H1 (cell line): ENCODE measurements at regions not wholly inside any gene's neighbourhood (a gene's known extent, or its start where the extent isn't known, plus 50 kb on each side); places are given as distances from the start of the nearest gene placed in this dataset.
A peak's percentile ranks its signal among the peaks of the same experiment; 100 is the strongest.

Experiments
- CTCF ChIA-PET: fragments of 300-600 bp; sonication (Branson Sonifier 250); formaldehyde crosslinking; loops from one replicate; lab custom pipeline; 2021; ENCODE audit not compliant: partially characterized antibody; lab: Charles Lee
- POLR2A ChIA-PET: fragments of 300-600 bp; sonication (Branson Sonifier 250); formaldehyde crosslinking; loops from one replicate; lab custom pipeline; 2021; ENCODE audit warnings: inconsistent platforms; ENCODE audit not compliant: partially characterized antibody; lab: Charles Lee
- DNase-seq, 2 experiments: peaks; one replicate each; pipeline versions ENCODE4 v3.0.0 to v3.0.0-alpha.2; 2010 to 2022; ENCODE audit warnings: low spot score in 2 of 2, low read depth in 1 of 2, mixed read lengths in 1 of 2
- FAIRE-seq: peaks from 2 replicates; lab custom pipeline; 2011; peaks lifted over from hg19 to GRCh38; lab: Jason Lieb, UNC
- H2AFZ ChIP-seq: 2 replicates; pipeline ENCODE4 v1.8.1; 2012; ENCODE audit warnings: low read length, inconsistent platforms
- H2AK5ac ChIP-seq: 2 replicates; pipeline ENCODE4 v1.6.1; 2013; ENCODE audit warnings: low read depth, low read length
- H2BK120ac ChIP-seq: replicated peaks from 2 replicates; pipeline ENCODE3; 2013; ENCODE audit warnings: low read depth, low read length, inconsistent platforms
- H2BK12ac ChIP-seq: 2 replicates; pipeline ENCODE4 v1.6.1; 2013; ENCODE audit warnings: low read depth, low read length
- H2BK15ac ChIP-seq: 2 replicates; pipeline ENCODE4 v1.6.1; 2013; ENCODE audit warnings: low read length
- H2BK20ac ChIP-seq: 2 replicates; pipeline ENCODE4 v1.6.1; 2013; ENCODE audit warnings: low read length
- H2BK5ac ChIP-seq: 2 replicates; pipeline ENCODE4 v1.6.1; 2013; ENCODE audit warnings: low read depth, low read length
- H3K14ac ChIP-seq: 2 replicates; pipeline ENCODE4 v1.6.1; 2013; ENCODE audit warnings: inconsistent platforms; ENCODE audit not compliant: insufficient read length
- H3K18ac ChIP-seq: 2 replicates; pipeline ENCODE4 v1.6.1; 2013; ENCODE audit warnings: low read length; ENCODE audit errors: extremely low read depth
- H3K23ac ChIP-seq: 2 replicates; pipeline ENCODE4 v1.6.1; 2013; ENCODE audit warnings: inconsistent platforms; ENCODE audit not compliant: insufficient read length
- H3K23me2 ChIP-seq: 2 replicates; pipeline ENCODE4 v1.6.1; 2013; ENCODE audit warnings: low read depth, low read length
- H3K27ac ChIP-seq: 2 replicates; pipeline ENCODE4 v1.6.1; 2011; ENCODE audit warnings: low read depth, low read length, inconsistent platforms
- H3K27me3 ChIP-seq, 4 experiments: replicated peaks in 1 of 4; 1 replicate in 1 of 4; 2 replicates in 3 of 4; pipeline versions ENCODE4 v1.6.1 to v1.8.1; 2011 to 2013; ENCODE audit warnings: low read length in 3 of 4, mild to moderate bottlenecking in 3 of 4, inconsistent platforms in 2 of 4, mixed read lengths in 2 of 4, moderate library complexity in 1 of 4; ENCODE audit not compliant: control insufficient read depth in 3 of 4, insufficient read depth in 3 of 4; ENCODE audit errors: extremely low read depth in 1 of 4
- H3K36me3 ChIP-seq, 4 experiments: 2 replicates each; pipeline versions ENCODE4 v1.6.1 to v1.8.1; 2011 to 2013; ENCODE audit warnings: mild to moderate bottlenecking in 4 of 4, low read length in 3 of 4, moderate library complexity in 2 of 4, control low read depth in 1 of 4, inconsistent platforms in 1 of 4; ENCODE audit not compliant: insufficient read depth in 4 of 4, control insufficient read depth in 2 of 4
- H3K4ac ChIP-seq: replicated peaks from 2 replicates; pipeline ENCODE3; 2013; ENCODE audit warnings: low read length, low read depth, mixed read lengths, inconsistent platforms; ENCODE audit not compliant: insufficient read length
- H3K4me1 ChIP-seq, 4 experiments: replicated peaks in 1 of 4; 1 replicate in 1 of 4; 2 replicates in 3 of 4; pipeline versions ENCODE4 v1.6.1 to v1.8.1; 2011 to 2013; ENCODE audit warnings: low read length in 3 of 4, inconsistent platforms in 2 of 4, mixed read lengths in 1 of 4; ENCODE audit not compliant: insufficient read depth in 4 of 4, control insufficient read depth in 3 of 4
- H3K4me2 ChIP-seq, 2 experiments: 2 replicates each; pipeline versions ENCODE4 v1.6.1 to v1.8.1; 2011 to 2013; ENCODE audit warnings: low read depth in 2 of 2, low read length in 2 of 2, control low read depth in 1 of 2, inconsistent platforms in 1 of 2, mild to moderate bottlenecking in 1 of 2; ENCODE audit not compliant: insufficient read depth in 1 of 2
- H3K4me3 ChIP-seq, 4 experiments: fragments of 200-600, 300-600 bp in 1 of 4; sonication (generic), shearing (Covaris generic), sonication (Bioruptor Twin) in 1 of 4; 2 replicates each; pipeline versions ENCODE4 v1.5.1 to v1.8.1; 2011 to 2016; ENCODE audit warnings: low read length in 4 of 4, low read depth in 3 of 4, control low read depth in 2 of 4, inconsistent platforms in 2 of 4, mild to moderate bottlenecking in 2 of 4, mixed read lengths in 1 of 4, moderate library complexity in 1 of 4; ENCODE audit not compliant: insufficient read depth in 2 of 4; ENCODE audit errors: extremely low read depth in 1 of 4
- H3K56ac ChIP-seq: replicated peaks from 2 replicates; pipeline ENCODE3; 2013; ENCODE audit warnings: low read depth, mild to moderate bottlenecking, mixed read lengths, low read length, inconsistent platforms; ENCODE audit not compliant: insufficient read length
- H3K79me1 ChIP-seq: 2 replicates; pipeline ENCODE4 v1.6.1; 2013; ENCODE audit warnings: low read depth, low read length, control low read depth
- H3K79me2 ChIP-seq, 2 experiments: 2 replicates each; pipeline versions ENCODE4 v1.6.1 to v1.8.1; 2012 to 2013; ENCODE audit warnings: low read length in 2 of 2, mild to moderate bottlenecking in 2 of 2, inconsistent platforms in 1 of 2; ENCODE audit not compliant: insufficient read depth in 2 of 2, control insufficient read depth in 1 of 2
- H3K9ac ChIP-seq, 4 experiments: replicated peaks in 1 of 4; 1 replicate in 1 of 4; 2 replicates in 3 of 4; pipeline versions ENCODE4 v1.6.1 to v1.8.1; 2011 to 2013; ENCODE audit warnings: low read depth in 3 of 4, low read length in 3 of 4, control low read depth in 2 of 4, mild to moderate bottlenecking in 2 of 4, moderate library complexity in 2 of 4, inconsistent platforms in 1 of 4; ENCODE audit errors: extremely low read depth in 1 of 4
- H3K9me3 ChIP-seq, 2 experiments: 2 replicates each; pipeline versions ENCODE4 v1.6.1 to v1.8.1; 2012 to 2013; ENCODE audit warnings: mild to moderate bottlenecking in 2 of 2, moderate library complexity in 2 of 2, control low read depth in 1 of 2, inconsistent platforms in 1 of 2, low read depth in 1 of 2, low read length in 1 of 2, mixed read lengths in 1 of 2; ENCODE audit not compliant: insufficient read depth in 2 of 2
- H4K20me1 ChIP-seq, 2 experiments: replicated peaks in 1 of 2; 2 replicates each; pipeline versions ENCODE3 to v1.8.1; 2011 to 2013; ENCODE audit warnings: inconsistent platforms in 2 of 2, low read length in 2 of 2, mild to moderate bottlenecking in 1 of 2; ENCODE audit not compliant: insufficient read depth in 2 of 2, control insufficient read depth in 1 of 2
- H4K5ac ChIP-seq: 2 replicates; pipeline ENCODE4 v1.6.1; 2013; ENCODE audit warnings: low read length, low read depth, mixed read lengths, inconsistent platforms; ENCODE audit not compliant: insufficient read length
- H4K8ac ChIP-seq: 2 replicates; pipeline ENCODE4 v1.8.0; 2013; ENCODE audit warnings: mild to moderate bottlenecking, moderate library complexity, low read length, inconsistent platforms; ENCODE audit not compliant: insufficient read depth; ENCODE audit errors: extremely low read depth
- H4K91ac ChIP-seq: replicated peaks from 2 replicates; pipeline ENCODE3; 2013; ENCODE audit warnings: low read length, mixed read lengths, inconsistent platforms; ENCODE audit not compliant: insufficient read length
- ASH2L ChIP-seq: fragments of 200-600, 300-600 bp; sonication (generic); IDR thresholded peaks from one replicate; pipeline ENCODE4 v1.7.1; 2017; ENCODE audit warnings: low read length
- BACH1 ChIP-seq: IDR thresholded peaks from 2 replicates; pipeline ENCODE4 v1.6.1; 2012; ENCODE audit warnings: low read length, improper control_type of control experiment
- BRCA1 ChIP-seq: IDR thresholded peaks from 2 replicates; pipeline ENCODE4 v1.6.1; 2012; ENCODE audit warnings: low read depth, low read length, improper control_type of control experiment
- EZH2 ChIP-seq: fragments of 200-600 bp; sonication (generic); IDR thresholded peaks from 2 replicates; pipeline ENCODE4 v1.7.1; 2012; ENCODE audit warnings: low read depth, mild to moderate bottlenecking, moderate library complexity, low read length, inconsistent platforms; ENCODE audit not compliant: severe bottlenecking
- FOSL1 ChIP-seq: IDR thresholded peaks from 2 replicates; pipeline ENCODE4 v1.6.1; 2011; ENCODE audit warnings: mild to moderate bottlenecking, low read depth, low read length, moderate library complexity; ENCODE audit not compliant: insufficient read depth
- GTF2F1 ChIP-seq: IDR thresholded peaks from 2 replicates; pipeline ENCODE4 v1.6.1; 2012; ENCODE audit warnings: low read depth, low read length, improper control_type of control experiment, borderline replicate concordance
- MAFK ChIP-seq: IDR thresholded peaks from 2 replicates; pipeline ENCODE4 v1.6.1; 2012; ENCODE audit warnings: low read depth, mild to moderate bottlenecking, improper control_type of control experiment, low read length
- RAD21 ChIP-seq, 2 experiments: IDR thresholded peaks in 1 of 2; conservative IDR thresholded peaks in 1 of 2; 2 replicates each; pipeline ENCODE4 v1.6.1; 2011; ENCODE audit warnings: low read depth in 2 of 2, low read length in 2 of 2, improper control_type of control experiment in 1 of 2, inconsistent platforms in 1 of 2, mild to moderate bottlenecking in 1 of 2, moderate library complexity in 1 of 2
- RFX5 ChIP-seq: IDR thresholded peaks from 2 replicates; pipeline ENCODE4 v1.6.1; 2011; ENCODE audit warnings: low read depth, low read length, improper control_type of control experiment, borderline replicate concordance
- RXRA ChIP-seq: IDR thresholded peaks from 2 replicates; pipeline ENCODE4 v1.6.1; 2011; ENCODE audit warnings: low read depth, mild to moderate bottlenecking, low read length, moderate library complexity; ENCODE audit not compliant: insufficient read depth
- TAF7 ChIP-seq: optimal IDR thresholded peaks from 2 replicates; pipeline ENCODE3; 2011; ENCODE audit warnings: low read depth, mild to moderate bottlenecking, inconsistent platforms, low read length, moderate library complexity, borderline replicate concordance
- TEAD4 ChIP-seq: IDR thresholded peaks from 2 replicates; pipeline ENCODE4 v1.6.1; 2012; ENCODE audit warnings: low read depth, low read length, inconsistent platforms, mixed read lengths
- YY1 ChIP-seq: IDR thresholded peaks from 2 replicates; pipeline ENCODE4 v1.6.1; 2011; ENCODE audit warnings: low read depth, mild to moderate bottlenecking, low read length
- WGBS, 2 experiments: shearing (Covaris generic) in 1 of 2; methylation state at CpG; one replicate each; pipeline versions ENCODE4 v1.1.6 to v1.1.7; 2013 to 2015; ENCODE audit warnings: low lambda C conversion rate in 2 of 2, mixed read lengths in 2 of 2, inconsistent platforms in 1 of 2, low coverage in 1 of 2, missing lambda C conversion rate in 1 of 2; ENCODE audit not compliant: insufficient replicate concordance in 2 of 2, insufficient coverage in 1 of 2, insufficient read length in 1 of 2; ENCODE audit errors: extremely low coverage in 1 of 2, missing lambda C conversion rate in 1 of 2; 5-methylcytosine and 5-hydroxymethylcytosine counted together
- TF ChIP-seq, protein P1 (sequence below): IDR thresholded peaks from 2 replicates; pipeline ENCODE4 v1.6.1; 2012; ENCODE audit warnings: inconsistent platforms

- DNase-seq, result peak in 1 of 2 experiments; percentile 52
- FAIRE-seq, result no peak
- no peak for TF ChIP-seq RXRA
- TF ChIP-seq BRCA1, result no peak
- TF ChIP-seq FOSL1, result no peak
- TF ChIP-seq BACH1, result no peak
- no peak for TF ChIP-seq TAF7
- TF ChIP-seq, protein P1, sequence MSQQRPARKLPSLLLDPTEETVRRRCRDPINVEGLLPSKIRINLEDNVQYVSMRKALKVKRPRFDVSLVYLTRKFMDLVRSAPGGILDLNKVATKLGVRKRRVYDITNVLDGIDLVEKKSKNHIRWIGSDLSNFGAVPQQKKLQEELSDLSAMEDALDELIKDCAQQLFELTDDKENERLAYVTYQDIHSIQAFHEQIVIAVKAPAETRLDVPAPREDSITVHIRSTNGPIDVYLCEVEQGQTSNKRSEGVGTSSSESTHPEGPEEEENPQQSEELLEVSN, result no peak
- no peak for TF ChIP-seq EZH2
- no peak for TF ChIP-seq RFX5
- TF ChIP-seq TEAD4, result no peak
- TF ChIP-seq MAFK, result no peak
- no peak for TF ChIP-seq ASH2L
- TF ChIP-seq RAD21 (IDR thresholded peaks at IDR 0.05 in 1 of 2, conservative IDR thresholded peaks at IDR 0.05 in 1 of 2; ENCODE audit: low read depth in 2 of 2, low read length in 2 of 2), result no peak
- TF ChIP-seq YY1, result no peak
- no peak for TF ChIP-seq GTF2F1
These were observed 167.6 kb downstream of the ABHD5 start for GRCh38 chr3:43858294-43858701.

More at GRCh38 chr3:43858294-43858701, 167.6 kb downstream of the ABHD5 start:
- H3K23me2 ChIP-seq, result no peaks in the 10 kb centered on the region
- H2BK15ac ChIP-seq, result no peak overlapping the region
- 56% methylated on average over 14 of the region's 14 CpGs; no CpG with 5 or more reads in 1 of the 2 experiments for WGBS, 2 experiments
- no peaks in the 10 kb centered on the region for H3K36me3 ChIP-seq
- H3K4me1 ChIP-seq, result peaks cover 6 to 10% (median 9%) of the 10 kb centered on the region in 4 experiments
- peak overlapping the region; percentile 48 to 57 for H3K4me2 ChIP-seq
- H3K23ac ChIP-seq, result no peak overlapping the region
- no peaks in the 10 kb centered on the region for H3K79me2 ChIP-seq
- peak overlapping the region; percentile 28; the same call in 1 of the 2 replicates for H3K18ac ChIP-seq
- no peak overlapping the region for H2BK12ac ChIP-seq
- H3K4ac ChIP-seq, result no peak overlapping the region
- H3K27me3 ChIP-seq, result 0 out of 7 replicates have a peak, but pooled peaks cover 0 to 3% (median 0%) of the 10 kb centered on the region in 4 experiments
- H2AFZ ChIP-seq, result peak overlapping the region; percentile 34; the same call in 1 of the 2 replicates
- H3K9ac ChIP-seq, result no peak overlapping the region
- H3K9me3 ChIP-seq, result no peaks in the 10 kb centered on the region
- H3K4me3 ChIP-seq, result peak overlapping the region in 1 of 4 experiments; percentile 24; a peak in 1 of 8 replicates
- H2AK5ac ChIP-seq, result no peak overlapping the region
- peak overlapping the region; percentile 49; the same call in 1 of the 2 replicates for H2BK5ac ChIP-seq
- H3K14ac ChIP-seq, result no peak overlapping the region
- H3K27ac ChIP-seq, result no peak overlapping the region
- no peak overlapping the region for H4K91ac ChIP-seq
- H4K8ac ChIP-seq, result no peak overlapping the region
- ChIA-PET POLR2A (no interaction called here), CTCF (interaction anchor here (1.3 to 4.0 kb wide), 2 partner anchors 20 to 128 kb away, joined by 3 to 39 read pairs; no protein-coding TSS in a partner anchor)
- no peak overlapping the region for H4K5ac ChIP-seq
- no peak overlapping the region for H3K56ac ChIP-seq
- no peaks in the 10 kb centered on the region for H3K79me1 ChIP-seq
- no peaks in the 10 kb centered on the region for H4K20me1 ChIP-seq
- H2BK20ac ChIP-seq, result no peak overlapping the region
- no peak overlapping the region for H2BK120ac ChIP-seq
